Gastroesophageal sphincter (tissue), 4 donors: ENCODE measurements at regions not wholly inside any gene's neighbourhood (a gene's known extent, or its start where the extent isn't known, plus 50 kb on each side); places are given as distances from the start of the nearest gene placed in this dataset.

ENCODE experiments used
- ATAC-seq: fragments of 150-250 bp; one replicate; pipeline ENCODE4 v1.9.1; 2016; ENCODE audit warnings: mild to moderate bottlenecking, moderate library complexity
- H3K27ac ChIP-seq, 4 donors: fragments of 200-600 bp; sonication (generic) in 3 of 4; 1 replicate in 3 of 4; 2 replicates in 1 of 4; pipeline ENCODE4 v1.5.1; 2016 to 2019
- H3K27me3 ChIP-seq: fragments of 200-600 bp; sonication (generic); one replicate; pipeline ENCODE4 v1.5.1; 2019
- H3K36me3 ChIP-seq, 2 donors: fragments of 200-600 bp; sonication (generic); one replicate each; pipeline ENCODE4 v1.5.1; 2019; ENCODE audit warnings: control low read depth in 1 of 2
- H3K4me1 ChIP-seq, 3 donors: fragments of 200-600 bp; sonication (generic); 1 replicate in 2 of 3; 2 replicates in 1 of 3; pipeline ENCODE4 v1.5.1; 2016 to 2019; ENCODE audit warnings: control low read depth in 2 of 3
- H3K4me3 ChIP-seq, 2 donors: fragments of 200-600 bp; sonication (generic); one replicate each; pipeline ENCODE4 v1.5.1; 2019; ENCODE audit warnings: mild to moderate bottlenecking in 1 of 2, moderate library complexity in 1 of 2
- H3K9me3 ChIP-seq, 3 donors: fragments of 200-600 bp; sonication (generic); one replicate each; pipeline ENCODE4 v1.5.1; 2017 to 2019; ENCODE audit warnings: control low read depth in 2 of 3
- CTCF ChIP-seq, 4 experiments: fragments of 200-600 bp in 2 of 4; fragments of 450-650 bp in 2 of 4; sonication (generic) in 1 of 4; IDR thresholded peaks; one replicate each; pipeline ENCODE4 v1.5.1; 2017 to 2019; ENCODE audit warnings: antibody characterized with exemption in 4 of 4, mild to moderate bottlenecking in 2 of 4, moderate library complexity in 2 of 4
- EP300 ChIP-seq: sonication (generic); formaldehyde crosslinking; IDR thresholded peaks from one replicate; pipeline ENCODE4 v1.6.1; 2017; ENCODE audit warnings: antibody characterized with exemption, mild to moderate bottlenecking
- POLR2A ChIP-seq, 2 donors: fragments of 450-650 bp; IDR thresholded peaks; one replicate each; pipeline ENCODE4 v1.6.1; 2017; ENCODE audit warnings: antibody characterized with exemption in 2 of 2, mild to moderate bottlenecking in 2 of 2, moderate library complexity in 1 of 2
- POLR2AphosphoS5 ChIP-seq: sonication (generic); formaldehyde crosslinking; IDR thresholded peaks from one replicate; pipeline ENCODE4 v1.6.1; 2017; ENCODE audit warnings: antibody characterized with exemption
- WGBS, 2 donors: methylation state at CpG; one replicate each; pipeline ENCODE4 v1.1.5; 2018; ENCODE audit warnings: low coverage in 1 of 2; 5-methylcytosine and 5-hydroxymethylcytosine counted together

GRCh38 chr20:52081791-52082190 is 109.8 kb downstream of the ZFP64 start:
- no peaks in the 10 kb centered on the region for H3K27me3 ChIP-seq
- H3K4me3 ChIP-seq = no peak overlapping the region
- 94 to 100% methylated on average over 2 of the region's 2 CpGs for WGBS, 2 donors
- no peaks in the 10 kb centered on the region for H3K4me1 ChIP-seq
- peaks cover 0 to 4% (median 0%) of the 10 kb centered on the region in 3 donors for H3K9me3 ChIP-seq
- H3K27ac ChIP-seq = no peak overlapping the region
- TF ChIP-seq EP300 = no peak
- TF ChIP-seq POLR2A (IDR thresholded peaks at IDR 0.05) = no peak
- TF ChIP-seq CTCF (IDR thresholded peaks at IDR 0.05) = no peak
- no peak for TF ChIP-seq POLR2AphosphoS5
- no peak for ATAC-seq
- peaks cover 0 to 20% of the 10 kb centered on the region in 2 donors for H3K36me3 ChIP-seq

- Histone ChIP-seq H3K4me3 (no peak overlapping the region), H3K27me3 (no peaks in the 10 kb centered on the region), H3K36me3 (peaks cover 0 to 18% of the 10 kb centered on the region in 2 donors), H3K27ac (no peak overlapping the region), H3K9me3 (no peaks in the 10 kb centered on the region), H3K4me1 (no peaks in the 10 kb centered on the region)
- no peak for ATAC-seq
- TF ChIP-seq CTCF (IDR thresholded peaks at IDR 0.05) (no peak), POLR2AphosphoS5 (no peak), EP300 (no peak), POLR2A (IDR thresholded peaks at IDR 0.05) (no peak)
- 78 to 81% methylated on average over 4 to 5 of the region's 5 CpGs for WGBS, 2 donors
Observed at GRCh38 chr20:52081066-52081465, 110.5 kb downstream of the ZFP64 start.

GRCh38 chr20:52078289-52078688 is 113.3 kb downstream of the ZFP64 start:
- no peak overlapping the region for H3K27ac ChIP-seq
- 87 to 90% methylated on average over 4 of the region's 4 CpGs for WGBS, 2 donors
- no peaks in the 10 kb centered on the region for H3K27me3 ChIP-seq
- H3K36me3 ChIP-seq = no peaks in the 10 kb centered on the region
- TF ChIP-seq POLR2AphosphoS5 (no peak), EP300 (no peak)
- no peaks in the 10 kb centered on the region for H3K9me3 ChIP-seq
- H3K4me3 ChIP-seq = no peak overlapping the region
- no peak for ATAC-seq
- H3K4me1 ChIP-seq = no peaks in the 10 kb centered on the region

GRCh38 chr20:52076164-52076563 is 115.4 kb downstream of the ZFP64 start:
- no peaks in the 10 kb centered on the region for H3K9me3 ChIP-seq
- no peaks in the 10 kb centered on the region for H3K4me1 ChIP-seq
- no peak overlapping the region for H3K4me3 ChIP-seq
- ATAC-seq = no peak
- WGBS, 2 donors = 70 to 77% methylated on average over 2 of the region's 2 CpGs
- no peaks in the 10 kb centered on the region for H3K27me3 ChIP-seq
- peaks cover 0 to 13% of the 10 kb centered on the region in 2 donors for H3K36me3 ChIP-seq
- no peak for TF ChIP-seq CTCF (IDR thresholded peaks at IDR 0.05)
- no peak for TF ChIP-seq POLR2AphosphoS5
- no peak for TF ChIP-seq EP300
- TF ChIP-seq POLR2A (IDR thresholded peaks at IDR 0.05) = no peak
- no peak overlapping the region for H3K27ac ChIP-seq

GRCh38 chr20:52075400-52075799 is 116.2 kb downstream of the ZFP64 start:
- TF ChIP-seq EP300 (no peak), POLR2A (IDR thresholded peaks at IDR 0.05) (no peak), POLR2AphosphoS5 (no peak), CTCF (IDR thresholded peaks at IDR 0.05) (no peak)
- ATAC-seq = no peak
- Histone ChIP-seq H3K4me3 (no peak overlapping the region), H3K36me3 (peaks cover 0 to 13% of the 10 kb centered on the region in 2 donors), H3K9me3 (no peaks in the 10 kb centered on the region), H3K27ac (no peak overlapping the region), H3K27me3 (no peaks in the 10 kb centered on the region), H3K4me1 (no peaks in the 10 kb centered on the region)
- 58 to 65% methylated on average over 3 of the region's 3 CpGs for WGBS, 2 donors
